GM19372 (cell line): ENCODE measurements at regions not wholly inside any gene's neighbourhood (a gene's known extent, or its start where the extent isn't known, plus 50 kb on each side); places are given as distances from the start of the nearest gene placed in this dataset.
"Not testable (repeated sequence)": the region's sequence is repeated elsewhere in the genome, so short reads cannot be mapped to it uniquely, and the experiment has no call there.

Source experiments
- ATAC-seq: cut with Tn5 transposase; IDR thresholded peaks from one replicate; pipeline ENCODE4 v1.9.1; 2021; ENCODE audit warnings: mild to moderate bottlenecking, low read depth, moderate library complexity; ENCODE audit not compliant: unreplicated experiment

- ATAC-seq, result no peak
Measured at GRCh38 chr11:29263971-29264682, 752.7 kb downstream of the KCNA4 start.

- no peak for ATAC-seq
Measured at GRCh38 chr11:29261831-29262230, 755.0 kb downstream of the KCNA4 start.

GRCh38 chr11:29260939-29261705 lies 755.7 kb downstream of the KCNA4 start:
- ATAC-seq, result no peak

GRCh38 chr11:29258411-29258810 lies 758.4 kb downstream of the KCNA4 start:
- ATAC-seq, result no peak

GRCh38 chr11:29256580-29256979 lies 760.2 kb downstream of the KCNA4 start:
- ATAC-seq, result no peak

- no peak for ATAC-seq
Measured at GRCh38 chr11:29255401-29255800, 761.4 kb downstream of the KCNA4 start.

- ATAC-seq, result peak; percentile 77
Measured at GRCh38 chr11:29251738-29252137, 765.1 kb downstream of the KCNA4 start.

GRCh38 chr11:29249713-29250112 lies 767.1 kb downstream of the KCNA4 start:
- no peak for ATAC-seq

GRCh38 chr11:29244355-29244754 lies 772.5 kb downstream of the KCNA4 start:
- ATAC-seq, result no peak

- ATAC-seq, result no peak
Measured at GRCh38 chr11:29243616-29244015, 773.2 kb downstream of the KCNA4 start.

- ATAC-seq, result no peak
Measured at GRCh38 chr11:29231991-29232390, 784.8 kb downstream of the KCNA4 start.

GRCh38 chr11:29231586-29231985 lies 785.2 kb downstream of the KCNA4 start:
- no peak for ATAC-seq

- ATAC-seq, result no peak
Measured at GRCh38 chr11:29227811-29228210, 789.0 kb downstream of the KCNA4 start.

- no peak for ATAC-seq
Measured at GRCh38 chr11:29224739-29225384, 792.0 kb downstream of the KCNA4 start.

GRCh38 chr11:29219531-29219930 lies 797.3 kb downstream of the KCNA4 start:
- not testable (repeated sequence) for ATAC-seq

GRCh38 chr11:29217901-29218300 lies 798.9 kb downstream of the KCNA4 start:
- no peak for ATAC-seq

GRCh38 chr11:29214833-29215232 lies 802.0 kb downstream of the KCNA4 start:
- no peak for ATAC-seq

GRCh38 chr11:29211202-29211601 lies 805.6 kb downstream of the KCNA4 start:
- ATAC-seq, result no peak

- ATAC-seq, result no peak
Measured at GRCh38 chr11:29210426-29210825, 806.4 kb downstream of the KCNA4 start.

- no peak for ATAC-seq
Measured at GRCh38 chr11:29208117-29208516, 808.7 kb downstream of the KCNA4 start.

GRCh38 chr11:29200791-29201562 lies 815.9 kb downstream of the KCNA4 start:
- ATAC-seq, result no peak
